Right lobe of liver (tissue), 6 donors: ENCODE measurements at regions not wholly inside any gene's neighbourhood (a gene's known extent, or its start where the extent isn't known, plus 50 kb on each side); places are given as distances from the start of the nearest gene placed in this dataset.

Source experiments
- ATAC-seq, 4 donors: fragments of 200-7000 bp; cut with Tn5 transposase; one replicate each; pipeline ENCODE4 v1.9.1; 2020; ENCODE audit warnings: mild to moderate bottlenecking in 4 of 4, moderate library complexity in 4 of 4
- DNase-seq, 3 donors: peaks; one replicate each; pipeline ENCODE4 v3.0.0-alpha.2; 2020
- H3K27ac ChIP-seq, 3 donors: fragments of 200-600 bp; one replicate each; pipeline ENCODE4 v1.8.0; 2022
- H3K27me3 ChIP-seq, 2 donors: fragments of 200-600 bp; one replicate each; pipeline ENCODE4 v1.8.0; 2022
- H3K36me3 ChIP-seq, 4 donors: fragments of 200-600 bp; sonication (generic) in 1 of 4; one replicate each; pipeline versions ENCODE4 v1.5.1 to v1.8.0; 2017 to 2022; ENCODE audit warnings: control low read depth in 1 of 4
- H3K4me1 ChIP-seq, 4 donors: fragments of 200-600 bp; sonication (generic) in 1 of 4; one replicate each; pipeline versions ENCODE4 v1.5.1 to v1.8.0; 2017 to 2022; ENCODE audit warnings: control low read depth in 1 of 4
- H3K4me3 ChIP-seq, 3 donors: fragments of 200-600 bp; one replicate each; pipeline ENCODE4 v1.8.0; 2022
- H3K9me3 ChIP-seq, 4 donors: fragments of 200-600 bp; sonication (generic) in 1 of 4; one replicate each; pipeline versions ENCODE4 v1.5.1 to v1.8.0; 2017 to 2022; ENCODE audit warnings: control low read depth in 1 of 4
- POLR2A ChIP-seq: fragments of 450-650 bp; IDR thresholded peaks from one replicate; pipeline ENCODE4 v1.6.1; 2017; ENCODE audit warnings: antibody characterized with exemption, mild to moderate bottlenecking
- WGBS: methylation state at CpG from one replicate; pipeline ENCODE4 v1.1.6; 2018; ENCODE audit warnings: low coverage, low lambda C conversion rate; ENCODE audit not compliant: insufficient coverage; ENCODE audit errors: missing lambda C conversion rate; 5-methylcytosine and 5-hydroxymethylcytosine counted together
- intact Hi-C, 2 donors: fragments of 100-400 bp; cut with DNase I; formaldehyde crosslinking; loops; one replicate each; pipeline versions ENCODE4 v1.11.2 to v1.14.1; 2022
- TF ChIP-seq, protein P1 (sequence below), 4 donors: fragments of 200-600 bp in 3 of 4; fragments of 450-650 bp in 1 of 4; IDR thresholded peaks; one replicate each; pipeline versions ENCODE4 v1.5.1 to v1.8.0; 2016 to 2022; ENCODE audit warnings: antibody characterized with exemption in 4 of 4, mild to moderate bottlenecking in 2 of 4
- donor health status: DM: no; HTN: yes; CAD: no.
- donor health status: DM: no; HTN: no; CAD: no.
- donor health status: DM: no; HTN: no; CAD: no.
- donor health status: DM: no; HTN: yes; CAD: no.
- donor health status: DM: no; HTN: yes; CAD: no.

DNA sequence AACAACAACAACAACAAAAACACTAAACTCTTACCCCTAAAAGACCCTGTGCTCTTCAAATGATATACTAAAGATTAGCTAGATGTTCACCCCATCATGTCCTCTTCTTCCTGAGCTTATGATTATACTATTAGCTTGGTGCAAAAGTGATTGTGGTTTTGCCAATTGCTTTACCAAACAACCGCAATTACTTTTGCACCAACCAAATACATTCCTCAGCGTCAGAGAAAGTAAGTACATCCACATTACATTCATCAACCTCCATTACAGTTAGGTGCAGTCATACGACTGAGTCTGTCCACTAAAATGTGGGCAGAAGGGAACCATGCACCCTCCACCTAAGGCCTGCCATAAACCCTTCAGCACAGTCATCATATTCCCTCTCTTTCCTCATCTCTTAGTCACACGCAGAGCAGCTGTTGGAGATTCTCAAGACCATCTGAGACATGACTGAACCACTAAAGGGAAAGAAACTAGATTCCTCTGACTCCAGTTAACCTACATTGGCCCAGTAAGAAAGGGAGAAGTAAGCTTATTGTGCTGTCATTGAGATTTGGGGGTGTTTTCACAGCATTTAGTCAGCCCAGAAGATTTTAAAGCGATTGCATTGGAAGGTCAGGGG lies 181.6 kb upstream of the TLE4 start:
- H3K27me3 ChIP-seq = no peaks in the 10 kb centered on the region
- no peak for DNase-seq

DNA sequence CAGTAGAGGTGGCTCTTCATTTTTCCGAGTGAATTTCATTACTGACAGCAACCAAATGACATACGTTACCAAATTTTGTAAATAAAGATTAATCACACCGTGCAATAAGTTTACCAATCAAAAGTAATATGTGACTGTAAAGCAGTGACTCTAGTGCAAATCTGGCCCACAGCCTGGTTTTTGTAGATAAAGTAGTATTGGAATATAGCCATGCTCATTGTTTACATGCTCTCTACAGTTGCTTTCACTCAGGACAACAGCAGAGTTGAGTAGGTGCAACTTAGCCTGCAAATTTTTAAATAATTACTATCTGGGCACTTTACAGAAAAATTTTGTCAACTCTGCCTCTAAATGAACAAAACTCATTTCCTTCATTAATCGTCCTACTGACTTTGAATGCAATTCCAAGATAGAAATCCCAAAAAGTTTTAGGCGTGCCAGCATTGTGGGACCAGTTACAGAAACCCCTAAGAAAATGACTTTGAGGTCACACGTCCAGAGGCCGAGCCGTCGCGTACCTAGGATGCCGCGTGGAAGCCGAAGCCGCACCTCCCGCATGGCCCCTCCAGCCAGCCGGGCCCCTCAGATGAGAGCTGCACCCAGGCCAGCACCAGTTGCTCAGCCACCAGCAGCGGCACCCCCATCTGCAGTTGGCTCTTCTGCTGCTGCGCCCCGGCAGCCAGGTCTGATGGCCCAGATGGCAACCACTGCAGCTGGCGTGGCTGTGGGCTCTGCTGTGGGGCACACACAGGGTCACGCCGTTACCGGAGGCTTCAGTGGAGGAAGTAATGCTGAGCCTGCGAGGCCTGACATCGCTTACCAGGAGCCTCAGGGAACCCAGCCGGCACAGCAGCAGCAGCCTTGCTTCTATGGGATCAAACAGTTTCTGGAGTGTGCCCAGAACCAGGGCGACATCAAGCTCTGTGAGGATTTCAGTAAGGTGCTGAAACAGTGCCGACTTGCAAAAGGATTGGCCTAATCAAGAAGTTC lies 180.7 kb upstream of the TLE4 start:
- Histone ChIP-seq H3K36me3 (no peaks in the 10 kb centered on the region), H3K4me1 (no peaks in the 10 kb centered on the region), H3K9me3 (no peaks in the 10 kb centered on the region), H3K27ac (no peak overlapping the region), H3K4me3 (no peak overlapping the region), H3K27me3 (no peaks in the 10 kb centered on the region)
- 55% methylated on average over 7 of the region's 28 CpGs for WGBS
- DNase-seq (no peak), ATAC-seq (no peak)
- TF ChIP-seq, protein P1, sequence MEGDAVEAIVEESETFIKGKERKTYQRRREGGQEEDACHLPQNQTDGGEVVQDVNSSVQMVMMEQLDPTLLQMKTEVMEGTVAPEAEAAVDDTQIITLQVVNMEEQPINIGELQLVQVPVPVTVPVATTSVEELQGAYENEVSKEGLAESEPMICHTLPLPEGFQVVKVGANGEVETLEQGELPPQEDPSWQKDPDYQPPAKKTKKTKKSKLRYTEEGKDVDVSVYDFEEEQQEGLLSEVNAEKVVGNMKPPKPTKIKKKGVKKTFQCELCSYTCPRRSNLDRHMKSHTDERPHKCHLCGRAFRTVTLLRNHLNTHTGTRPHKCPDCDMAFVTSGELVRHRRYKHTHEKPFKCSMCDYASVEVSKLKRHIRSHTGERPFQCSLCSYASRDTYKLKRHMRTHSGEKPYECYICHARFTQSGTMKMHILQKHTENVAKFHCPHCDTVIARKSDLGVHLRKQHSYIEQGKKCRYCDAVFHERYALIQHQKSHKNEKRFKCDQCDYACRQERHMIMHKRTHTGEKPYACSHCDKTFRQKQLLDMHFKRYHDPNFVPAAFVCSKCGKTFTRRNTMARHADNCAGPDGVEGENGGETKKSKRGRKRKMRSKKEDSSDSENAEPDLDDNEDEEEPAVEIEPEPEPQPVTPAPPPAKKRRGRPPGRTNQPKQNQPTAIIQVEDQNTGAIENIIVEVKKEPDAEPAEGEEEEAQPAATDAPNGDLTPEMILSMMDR (IDR thresholded peaks at IDR 0.05) = no peak
- TF ChIP-seq POLR2A = no peak
- intact Hi-C loops = no loop called here

More for the DNA sequence above, 181.6 kb upstream of the TLE4 start:
- no peak for ATAC-seq
- H3K36me3 ChIP-seq = no peaks in the 10 kb centered on the region
- H3K4me1 ChIP-seq = no peaks in the 10 kb centered on the region
- WGBS = 64% methylated on average over 5 of the region's 5 CpGs
- H3K4me3 ChIP-seq = no peak overlapping the region
- intact Hi-C loops = no loop called here
- TF ChIP-seq, protein P1 (IDR thresholded peaks at IDR 0.05) = no peak
- TF ChIP-seq POLR2A = no peak
- no peak overlapping the region for H3K27ac ChIP-seq
- no peaks in the 10 kb centered on the region for H3K9me3 ChIP-seq

DNA sequence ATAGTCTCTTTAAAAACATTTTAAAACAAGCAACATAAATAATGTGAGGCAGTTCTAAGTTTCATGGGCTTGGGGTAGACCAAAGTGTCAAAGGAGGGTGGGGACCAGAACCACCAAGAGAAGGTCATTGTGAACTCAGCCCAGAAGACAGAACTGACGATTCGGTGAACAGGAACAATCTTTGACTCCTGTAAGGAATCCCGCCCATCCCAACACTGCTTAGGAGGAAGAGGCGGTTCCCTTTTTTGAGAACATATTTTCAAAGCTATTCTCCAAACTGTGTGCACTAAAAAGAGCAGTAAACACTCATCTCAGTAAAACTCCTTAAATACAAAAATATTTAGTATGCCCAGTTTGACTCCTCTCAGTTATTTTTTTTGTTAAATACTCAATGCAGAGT lies 176.5 kb upstream of the TLE4 start:
- intact Hi-C loops = no loop called here
- Histone ChIP-seq H3K27ac (no peak overlapping the region), H3K36me3 (no peaks in the 10 kb centered on the region), H3K27me3 (no peaks in the 10 kb centered on the region), H3K4me1 (no peaks in the 10 kb centered on the region), H3K9me3 (no peaks in the 10 kb centered on the region), H3K4me3 (no peak overlapping the region)
- ATAC-seq (no peak), DNase-seq (no peak)
- WGBS = 41% methylated on average over 4 of the region's 4 CpGs
- TF ChIP-seq, protein P1 (IDR thresholded peaks at IDR 0.05) = no peak
- no peak for TF ChIP-seq POLR2A

DNA sequence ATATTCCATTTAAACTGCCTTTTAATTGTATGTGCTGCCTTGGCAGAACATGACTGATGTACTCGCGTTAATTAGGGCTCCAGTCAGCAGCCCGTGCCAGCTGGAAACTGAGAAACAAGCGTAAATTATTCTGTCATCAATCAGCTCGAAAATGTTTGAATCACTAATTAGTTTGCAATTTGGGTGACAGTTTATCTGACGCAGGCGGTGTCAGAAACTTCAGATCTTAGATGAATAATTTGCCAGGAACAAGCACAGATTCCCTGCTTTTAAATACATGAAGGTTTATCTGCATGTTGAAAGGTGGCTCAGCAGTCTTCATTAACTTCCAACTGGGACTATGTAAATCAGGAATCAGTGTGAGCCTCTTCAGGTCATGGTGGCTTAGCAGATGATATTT lies 176.0 kb upstream of the TLE4 start:
- ATAC-seq = no peak
- H3K27ac ChIP-seq = no peak overlapping the region
- no peaks in the 10 kb centered on the region for H3K9me3 ChIP-seq
- no peak overlapping the region for H3K4me3 ChIP-seq
- H3K36me3 ChIP-seq = no peaks in the 10 kb centered on the region
- intact Hi-C loops = no loop called here
- no peaks in the 10 kb centered on the region for H3K4me1 ChIP-seq
- no peaks in the 10 kb centered on the region for H3K27me3 ChIP-seq
- TF ChIP-seq, protein P1 (IDR thresholded peaks at IDR 0.05) = no peak
- TF ChIP-seq POLR2A = no peak
- 31% methylated on average over 7 of the region's 7 CpGs for WGBS
- DNase-seq = no peak
